H1 (cell line): ENCODE measurements at regions not wholly inside any gene's neighbourhood (a gene's known extent, or its start where the extent isn't known, plus 50 kb on each side); places are given as distances from the start of the nearest gene placed in this dataset.

ENCODE experiments used
- RBBP5 ChIP-seq: IDR thresholded peaks from 2 replicates; pipeline ENCODE4 v1.7.1; 2012; ENCODE audit warnings: low read depth, mild to moderate bottlenecking, inconsistent platforms, low read length, moderate library complexity, borderline replicate concordance
- RXRA ChIP-seq: IDR thresholded peaks from 2 replicates; pipeline ENCODE4 v1.6.1; 2011; ENCODE audit warnings: low read depth, mild to moderate bottlenecking, low read length, moderate library complexity; ENCODE audit not compliant: insufficient read depth
- SP1 ChIP-seq: IDR thresholded peaks from 2 replicates; pipeline ENCODE4 v1.6.1; 2011; ENCODE audit warnings: low read depth, low read length
- TF ChIP-seq, protein P1 (sequence below): IDR thresholded peaks from 2 replicates; pipeline ENCODE4 v1.6.1; 2012; ENCODE audit warnings: inconsistent platforms
- TF ChIP-seq, protein P2 (sequence below): IDR thresholded peaks from 2 replicates; pipeline ENCODE4 v1.6.1; 2012; ENCODE audit warnings: inconsistent platforms

DNA sequence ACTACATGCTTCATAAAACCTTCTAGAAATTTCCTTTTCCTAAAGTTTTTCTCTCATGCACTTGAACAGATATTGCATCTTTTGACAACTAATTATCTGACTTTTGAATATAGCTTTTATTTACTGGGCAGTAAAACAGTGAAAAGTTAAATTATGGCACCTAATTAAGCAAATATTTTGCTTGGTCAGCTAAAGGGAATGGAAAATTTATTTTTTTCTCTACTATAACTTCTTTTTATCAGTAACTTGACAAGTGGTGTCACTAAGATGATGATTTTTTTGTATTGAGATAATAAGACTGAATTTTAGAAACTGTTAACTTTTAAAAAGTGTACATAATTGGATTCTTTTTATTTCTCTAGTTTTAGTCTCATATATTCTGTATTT, 351.6 kb downstream of the PIK3C3 start (continued):
- TF ChIP-seq, protein P1, sequence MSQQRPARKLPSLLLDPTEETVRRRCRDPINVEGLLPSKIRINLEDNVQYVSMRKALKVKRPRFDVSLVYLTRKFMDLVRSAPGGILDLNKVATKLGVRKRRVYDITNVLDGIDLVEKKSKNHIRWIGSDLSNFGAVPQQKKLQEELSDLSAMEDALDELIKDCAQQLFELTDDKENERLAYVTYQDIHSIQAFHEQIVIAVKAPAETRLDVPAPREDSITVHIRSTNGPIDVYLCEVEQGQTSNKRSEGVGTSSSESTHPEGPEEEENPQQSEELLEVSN, result no peak
- TF ChIP-seq RBBP5, result no peak
- TF ChIP-seq RXRA, result no peak
- TF ChIP-seq SP1, result no peak
- TF ChIP-seq, protein P2, sequence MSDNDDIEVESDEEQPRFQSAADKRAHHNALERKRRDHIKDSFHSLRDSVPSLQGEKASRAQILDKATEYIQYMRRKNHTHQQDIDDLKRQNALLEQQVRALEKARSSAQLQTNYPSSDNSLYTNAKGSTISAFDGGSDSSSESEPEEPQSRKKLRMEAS, result no peak
